ENCODE measurements at regions not wholly inside any gene's neighbourhood (a gene's known extent, or its start where the extent isn't known, plus 50 kb on each side); places are given as distances from the start of the nearest gene placed in this dataset.
"Not testable (repeated sequence)": the region's sequence is repeated elsewhere in the genome, so short reads cannot be mapped to it uniquely, and the experiment has no call there.

- TF ChIP-seq, protein P1, sequence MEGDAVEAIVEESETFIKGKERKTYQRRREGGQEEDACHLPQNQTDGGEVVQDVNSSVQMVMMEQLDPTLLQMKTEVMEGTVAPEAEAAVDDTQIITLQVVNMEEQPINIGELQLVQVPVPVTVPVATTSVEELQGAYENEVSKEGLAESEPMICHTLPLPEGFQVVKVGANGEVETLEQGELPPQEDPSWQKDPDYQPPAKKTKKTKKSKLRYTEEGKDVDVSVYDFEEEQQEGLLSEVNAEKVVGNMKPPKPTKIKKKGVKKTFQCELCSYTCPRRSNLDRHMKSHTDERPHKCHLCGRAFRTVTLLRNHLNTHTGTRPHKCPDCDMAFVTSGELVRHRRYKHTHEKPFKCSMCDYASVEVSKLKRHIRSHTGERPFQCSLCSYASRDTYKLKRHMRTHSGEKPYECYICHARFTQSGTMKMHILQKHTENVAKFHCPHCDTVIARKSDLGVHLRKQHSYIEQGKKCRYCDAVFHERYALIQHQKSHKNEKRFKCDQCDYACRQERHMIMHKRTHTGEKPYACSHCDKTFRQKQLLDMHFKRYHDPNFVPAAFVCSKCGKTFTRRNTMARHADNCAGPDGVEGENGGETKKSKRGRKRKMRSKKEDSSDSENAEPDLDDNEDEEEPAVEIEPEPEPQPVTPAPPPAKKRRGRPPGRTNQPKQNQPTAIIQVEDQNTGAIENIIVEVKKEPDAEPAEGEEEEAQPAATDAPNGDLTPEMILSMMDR (IDR thresholded peaks at IDR 0.05), result not testable (repeated sequence)
- not testable (repeated sequence) for TF ChIP-seq POLR2A (IDR thresholded peaks at IDR 0.05)
Measured at GRCh38 chr14:105772710-105773250, 246.4 kb downstream of the TMEM121 start.

Measured in heart left ventricle (tissue), 13 donors.